GM12892 (cell line): ENCODE measurements at regions not wholly inside any gene's neighbourhood (a gene's known extent, or its start where the extent isn't known, plus 50 kb on each side); places are given as distances from the start of the nearest gene placed in this dataset.

Experiments used
- POLR2A ChIP-seq: IDR thresholded peaks from 2 replicates; pipeline ENCODE4 v1.6.1; 2011; ENCODE audit warnings: low read depth, low read length, control low read depth
- POLR2AphosphoS5 ChIP-seq: IDR thresholded peaks from 2 replicates; pipeline ENCODE4 v1.6.1; 2011; ENCODE audit warnings: low read depth, low read length, control low read depth

GRCh38 chr7:12456506-12456905 lies 52.8 kb upstream of the VWDE start:
- no peak for TF ChIP-seq POLR2A
- no peak for TF ChIP-seq POLR2AphosphoS5
